Lung (tissue), 11 donors: ENCODE measurements at regions not wholly inside any gene's neighbourhood (a gene's known extent, or its start where the extent isn't known, plus 50 kb on each side); places are given as distances from the start of the nearest gene placed in this dataset.
"Not testable (repeated sequence)": the region's sequence is repeated elsewhere in the genome, so short reads cannot be mapped to it uniquely, and the experiment has no call there.

Experiments
- ATAC-seq: fragments of 200-7000 bp; cut with Tn5 transposase; one replicate; pipeline ENCODE4 v1.9.1; 2020; ENCODE audit warnings: moderate number of reproducible peaks; ENCODE audit not compliant: insufficient read depth, low FRiP score
- DNase-seq, 3 donors: peaks; one replicate each; pipeline ENCODE4 v3.0.0-alpha.2; 2013 to 2017
- H3K27ac ChIP-seq, 2 donors: one replicate each; pipeline ENCODE4 v1.5.1; 2013; ENCODE audit warnings: mild to moderate bottlenecking in 2 of 2, moderate library complexity in 2 of 2, control low read depth in 1 of 2, inconsistent platforms in 1 of 2, low read depth in 1 of 2, low read length in 1 of 2
- H3K27me3 ChIP-seq, 3 donors: one replicate each; pipeline ENCODE4 v1.5.1; 2013; ENCODE audit warnings: low read length in 2 of 3; ENCODE audit not compliant: control insufficient read depth in 3 of 3, insufficient read depth in 3 of 3
- H3K36me3 ChIP-seq, 4 donors: one replicate each; pipeline ENCODE4 v1.5.1; 2013; ENCODE audit warnings: low read length in 4 of 4, mild to moderate bottlenecking in 1 of 4, moderate library complexity in 1 of 4; ENCODE audit not compliant: control insufficient read depth in 4 of 4, insufficient read depth in 4 of 4
- H3K4me1 ChIP-seq, 5 donors: one replicate each; pipeline ENCODE4 v1.5.1; 2013; ENCODE audit warnings: low read length in 5 of 5, mild to moderate bottlenecking in 2 of 5, moderate library complexity in 1 of 5; ENCODE audit not compliant: control insufficient read depth in 5 of 5, insufficient read depth in 5 of 5
- H3K4me3 ChIP-seq: one replicate; pipeline ENCODE4 v1.5.1; 2013; ENCODE audit warnings: mild to moderate bottlenecking, control low read depth, moderate library complexity
- H3K9ac ChIP-seq, 2 donors: one replicate each; pipeline ENCODE4 v1.5.1; 2013; ENCODE audit warnings: low read length in 2 of 2, control low read depth in 1 of 2; ENCODE audit not compliant: insufficient read depth in 1 of 2
- H3K9me3 ChIP-seq, 4 donors: one replicate each; pipeline ENCODE4 v1.5.1; 2013; ENCODE audit warnings: low read length in 3 of 4, mild to moderate bottlenecking in 1 of 4, moderate library complexity in 1 of 4; ENCODE audit not compliant: control insufficient read depth in 4 of 4, insufficient read depth in 3 of 4
- CTCF ChIP-seq: IDR thresholded peaks from 2 replicates; pipeline ENCODE4 v1.5.1; 2012; ENCODE audit warnings: mild to moderate bottlenecking; ENCODE audit errors: control extremely low read depth, extremely low read depth
- WGBS, 2 donors: extraction: QIAGEN DNeasy Blood & Tissue Kit; methylation state at CpG; one replicate each; pipeline ENCODE4 v1.1.7; 2013; 5-methylcytosine and 5-hydroxymethylcytosine counted together
- donor health status: control.
- donor health status: control.
- donor health status: Bipolar disorder and iron deficiency.
- donor health status: healthy.
- donor health status: DM: yes; HTN: yes; CAD: no.

GRCh38 chr12:75742961-75743360 is 231.6 kb upstream of the KRR1 start:
- ATAC-seq (no peak), DNase-seq (peak in 2 of 3 donors; percentile 21 to 64)
- Histone ChIP-seq H3K9me3 (no peaks in the 10 kb centered on the region), H3K9ac (no peak overlapping the region), H3K4me1 (no peaks in the 10 kb centered on the region), H3K36me3 (no peaks in the 10 kb centered on the region), H3K27ac (no peak overlapping the region), H3K27me3 (no peaks in the 10 kb centered on the region), H3K4me3 (no peak overlapping the region)
- no peak for TF ChIP-seq CTCF
- 89 to 92% methylated on average over 1 of the region's 1 CpG for WGBS, 2 donors

- ATAC-seq (no peak), DNase-seq (no peak)
- Histone ChIP-seq H3K4me1 (no peaks in the 10 kb centered on the region), H3K9me3 (no peaks in the 10 kb centered on the region), H3K36me3 (no peaks in the 10 kb centered on the region), H3K27me3 (no peaks in the 10 kb centered on the region), H3K9ac (no peak overlapping the region), H3K4me3 (no peak overlapping the region), H3K27ac (no peak overlapping the region)
- TF ChIP-seq CTCF = no peak
- 92 to 95% methylated on average over 4 of the region's 4 CpGs for WGBS, 2 donors
These were observed 230.6 kb upstream of the KRR1 start for GRCh38 chr12:75742048-75742447.

GRCh38 chr12:75739912-75740311 is 228.5 kb upstream of the KRR1 start:
- H3K9me3 ChIP-seq = no peaks in the 10 kb centered on the region
- H3K27me3 ChIP-seq = no peaks in the 10 kb centered on the region
- H3K36me3 ChIP-seq = no peaks in the 10 kb centered on the region
- no peak for TF ChIP-seq CTCF
- H3K9ac ChIP-seq = no peak overlapping the region
- H3K4me3 ChIP-seq = no peak overlapping the region
- ATAC-seq (no peak), DNase-seq (no peak)
- H3K27ac ChIP-seq = no peak overlapping the region
- no peaks in the 10 kb centered on the region for H3K4me1 ChIP-seq
- 76 to 88% methylated on average over 1 of the region's 1 CpG for WGBS, 2 donors

- WGBS, 2 donors = 97 to 98% methylated on average over 2 of the region's 2 CpGs
These were observed 227.7 kb upstream of the KRR1 start for GRCh38 chr12:75739098-75739497.

More at GRCh38 chr12:75739098-75739497, 227.7 kb upstream of the KRR1 start:
- not testable (repeated sequence) for DNase-seq, H3K4me1 ChIP-seq, H3K4me3 ChIP-seq, H3K9ac ChIP-seq, H3K9me3 ChIP-seq, H3K36me3 ChIP-seq, ATAC-seq, H3K27me3 ChIP-seq, H3K27ac ChIP-seq
